C1 segment of cervical spinal cord (tissue), 14 donors: ENCODE measurements at regions not wholly inside any gene's neighbourhood (a gene's known extent, or its start where the extent isn't known, plus 50 kb on each side); places are given as distances from the start of the nearest gene placed in this dataset.

Experiments used
- DNase-seq, 14 donors: peaks; one replicate each; lab custom pipeline; 2025; lab: John Stamatoyannopoulos, UW

- DNase-seq = no peak
Measured at GRCh38 chr7:73963252-73963822, 64.6 kb upstream of the ELN start.

- no peak for DNase-seq
Measured at GRCh38 chr7:73964786-73965185, 63.2 kb upstream of the ELN start.

DNA sequence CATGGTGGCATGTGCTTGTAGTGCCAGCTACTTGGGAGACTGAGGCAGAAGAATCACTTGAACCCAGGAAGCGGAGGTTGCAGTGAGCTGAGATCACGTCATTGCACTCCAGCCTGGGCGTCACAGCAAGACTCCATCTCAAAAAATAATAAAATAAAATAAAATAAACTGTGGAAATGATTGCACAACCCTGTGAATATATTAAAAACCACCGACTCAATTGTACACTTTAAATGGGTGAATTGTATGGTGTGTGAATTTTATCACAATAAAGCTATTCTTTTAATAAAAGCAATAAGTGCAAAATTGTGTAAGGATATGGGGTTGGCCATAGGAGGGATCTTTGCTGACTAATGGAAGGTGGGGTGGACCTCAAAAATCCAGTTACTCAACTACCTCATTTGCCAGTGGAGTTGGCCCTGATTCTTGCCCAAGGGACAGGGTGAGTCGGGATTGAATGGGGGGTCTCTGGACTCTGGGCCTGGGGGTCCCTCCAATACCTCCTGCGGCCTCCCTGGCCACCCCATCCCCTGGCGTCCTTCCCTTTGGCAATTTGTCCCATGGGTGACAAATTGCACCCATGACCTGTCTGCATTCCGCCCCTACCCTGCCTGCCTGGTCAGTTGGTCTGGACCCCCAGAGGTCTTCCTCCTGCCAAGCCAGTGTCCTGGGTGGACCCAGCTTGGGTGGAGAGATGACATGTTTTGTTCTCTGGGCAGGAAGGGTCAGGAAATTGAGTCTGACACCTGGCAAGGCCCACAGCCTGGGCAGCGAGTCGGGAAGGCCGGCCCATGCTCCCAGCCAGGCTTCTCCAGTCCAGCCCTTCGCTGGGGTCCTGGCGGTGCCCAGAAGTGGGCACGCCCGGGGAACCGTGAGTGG is 61.7 kb upstream of the ELN start:
- no peak for DNase-seq

GRCh38 chr7:73966941-73967831 is 60.8 kb upstream of the ELN start:
- no peak for DNase-seq

DNA sequence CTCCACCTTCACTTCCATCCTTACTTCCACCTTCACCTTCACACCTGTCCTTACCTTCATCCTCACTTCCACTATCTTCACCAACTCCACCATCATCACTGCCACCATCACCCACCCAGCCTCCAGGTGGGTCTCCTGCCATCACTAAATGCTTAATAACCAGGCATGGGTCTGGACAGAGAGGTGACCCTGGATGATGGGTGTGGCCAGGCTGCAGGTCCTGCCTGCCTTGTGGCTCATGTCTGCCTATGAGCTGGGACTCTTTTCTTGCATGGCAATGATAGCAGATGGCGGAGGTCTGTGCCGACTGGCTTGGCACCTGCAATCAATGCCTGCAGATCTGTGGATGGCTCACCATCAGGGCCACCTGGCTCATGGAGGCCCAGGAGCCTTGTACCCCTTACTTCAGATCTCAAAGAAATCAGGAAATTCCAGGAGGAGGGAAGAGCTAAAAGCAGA is 60.1 kb upstream of the ELN start:
- DNase-seq = no peak

DNA sequence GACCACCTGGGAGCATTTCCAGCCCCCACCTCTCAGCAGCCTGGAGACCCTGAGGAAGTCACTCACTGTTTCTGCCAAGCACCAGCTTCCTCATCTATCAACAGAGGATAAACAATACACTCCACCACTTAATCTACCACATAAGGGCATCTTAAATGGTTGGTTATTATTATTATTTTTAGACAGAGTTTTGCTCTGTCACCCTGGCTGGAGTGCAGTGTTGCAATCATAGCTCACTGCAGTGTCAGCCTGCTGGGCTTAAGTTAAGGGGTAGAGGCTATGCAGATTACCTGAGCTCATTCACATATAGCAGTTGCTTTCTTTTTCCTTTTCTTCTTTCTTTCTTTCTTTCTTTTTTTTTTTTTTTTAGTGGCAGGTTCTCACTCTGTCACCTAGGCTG is 59.5 kb upstream of the ELN start:
- DNase-seq = no peak

GRCh38 chr7:73969991-73970390 is 58.0 kb upstream of the ELN start:
- no peak for DNase-seq

- DNase-seq = peak in 1 of 14 donors; percentile 35
Measured at GRCh38 chr7:73970801-73971229, 57.2 kb upstream of the ELN start.

DNA sequence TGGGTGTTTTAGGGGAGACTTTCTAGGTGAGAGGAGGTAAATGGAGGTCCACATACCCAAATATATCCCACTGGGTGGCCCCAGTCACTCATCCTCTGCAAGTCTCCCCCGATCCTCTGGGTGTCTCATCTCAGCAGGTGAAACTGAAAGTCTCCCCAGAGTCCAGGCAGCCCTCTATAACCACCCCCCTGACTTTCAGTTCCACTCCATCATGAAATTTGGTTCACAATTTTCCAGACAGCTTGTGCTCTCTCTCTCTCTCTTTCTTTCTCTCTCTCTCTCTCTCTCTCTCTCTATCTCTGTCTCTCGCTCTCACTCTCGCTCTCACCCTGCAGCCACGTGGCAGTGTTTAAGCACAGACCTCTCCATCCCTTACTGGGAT is 56.7 kb upstream of the ELN start:
- no peak for DNase-seq

GRCh38 chr7:73971704-73972341 is 56.1 kb upstream of the ELN start:
- no peak for DNase-seq

- no peak for DNase-seq
Measured at GRCh38 chr7:73972614-73973013, 55.4 kb upstream of the ELN start.

GRCh38 chr7:73973091-73973490 is 54.9 kb upstream of the ELN start:
- peak in 1 of 14 donors; percentile 20 for DNase-seq

GRCh38 chr7:73974101-73974947 is 53.6 kb upstream of the ELN start:
- DNase-seq = no peak

DNA sequence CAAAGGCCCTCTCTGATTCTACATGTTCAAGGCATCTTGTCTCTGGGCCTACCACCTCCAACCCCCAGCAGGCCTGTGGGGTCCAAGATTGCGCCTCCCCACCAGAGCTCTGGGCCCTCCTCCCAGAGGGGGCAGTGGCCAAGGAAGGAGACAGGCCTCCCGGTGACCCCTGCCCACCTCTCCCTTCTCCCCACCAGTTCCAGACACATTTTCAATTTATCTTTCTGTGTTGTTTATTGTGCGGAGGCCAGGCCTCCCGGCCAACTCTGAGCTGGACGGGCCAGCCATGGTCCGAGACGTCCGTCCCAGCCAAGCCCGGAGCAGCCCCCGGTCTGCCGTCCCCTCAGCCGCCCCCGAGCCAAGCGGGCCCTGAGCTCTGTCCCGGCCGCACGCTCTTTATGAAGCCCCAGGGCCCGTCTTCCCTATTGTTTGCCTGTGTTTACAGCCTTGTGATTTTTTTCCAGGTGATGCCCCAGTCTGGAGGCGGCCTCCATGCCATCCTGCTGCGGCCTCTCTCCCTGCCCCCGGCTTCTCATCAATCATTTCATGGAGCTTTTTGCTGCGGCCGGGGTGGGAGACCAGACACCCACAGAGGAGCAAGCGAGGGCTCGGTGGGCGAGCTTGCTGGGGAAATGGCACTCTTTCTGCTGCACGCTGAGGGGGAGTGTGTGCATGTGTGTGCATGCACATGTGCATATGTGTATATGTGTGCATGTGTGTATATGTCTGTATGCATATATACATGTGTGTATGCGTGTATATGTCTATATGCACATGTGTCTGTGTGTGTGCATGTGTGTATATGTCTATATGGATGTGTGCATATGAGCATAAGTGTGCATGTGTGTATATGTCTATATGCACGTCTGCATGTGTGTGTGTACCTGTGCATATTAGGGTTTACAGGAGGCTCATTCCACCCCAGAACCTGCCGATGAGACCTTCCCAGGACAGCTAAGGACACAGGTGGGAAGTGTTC is 52.7 kb upstream of the ELN start:
- DNase-seq = peak in 1 of 14 donors; percentile 16

GRCh38 chr7:73976761-73977618 is 51.0 kb upstream of the ELN start:
- DNase-seq = no peak

DNA sequence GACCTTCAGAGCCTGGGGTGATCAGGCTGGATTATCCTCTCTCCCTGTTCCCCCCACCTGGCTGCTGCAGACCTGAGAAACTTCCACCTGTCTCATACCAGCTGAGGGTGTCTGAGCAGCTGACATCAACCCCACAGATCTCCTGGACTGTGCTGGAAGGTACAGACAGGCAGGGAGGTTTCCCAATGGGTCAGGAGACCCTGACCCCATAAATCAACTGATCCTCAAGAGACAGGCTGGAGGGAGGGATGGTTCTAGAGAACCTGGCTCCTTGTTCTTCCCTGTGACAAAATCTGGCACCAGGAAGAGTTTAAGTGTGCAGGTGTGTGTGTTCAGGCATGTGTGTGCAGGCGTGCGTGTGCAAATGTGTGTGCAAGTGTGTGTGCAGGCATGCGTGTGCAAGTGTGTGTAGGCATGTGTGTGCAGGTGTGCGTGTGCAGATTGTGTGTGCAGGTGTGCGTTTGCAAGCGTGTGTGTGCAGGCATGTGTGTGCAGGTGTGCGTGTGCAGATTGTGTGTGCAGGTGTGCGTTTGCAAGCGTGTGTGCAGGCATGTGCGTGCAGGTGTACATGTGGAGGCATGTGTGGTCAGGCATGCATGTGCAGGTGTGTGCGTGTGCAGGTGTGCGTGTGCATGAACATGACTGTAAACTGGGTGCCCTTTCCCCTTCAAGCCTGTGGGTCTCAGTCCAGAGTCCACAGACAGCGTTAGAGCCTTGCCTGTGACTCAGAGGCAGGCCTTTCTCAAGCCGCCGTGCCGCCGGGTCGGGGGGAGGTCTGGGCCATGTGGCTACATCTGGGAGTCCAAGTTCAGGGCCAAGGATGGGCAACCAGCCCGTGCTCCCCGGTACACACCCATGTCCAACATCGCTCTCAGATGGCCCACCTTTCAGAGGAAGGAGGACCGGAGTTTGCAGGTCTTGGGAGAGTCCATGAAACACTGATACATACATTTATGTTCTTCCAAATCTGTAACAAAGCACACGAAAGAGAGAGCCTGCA is 50.1 kb upstream of the ELN start:
- no peak for DNase-seq
